Ishikawa (cell line): ENCODE measurements at regions not wholly inside any gene's neighbourhood (a gene's known extent, or its start where the extent isn't known, plus 50 kb on each side); places are given as distances from the start of the nearest gene placed in this dataset.

Experiments used
- CEBPB ChIP-seq: IDR thresholded peaks from 2 replicates; pipeline ENCODE4 v1.6.1; 2012
- CREB1 ChIP-seq: IDR thresholded peaks from 2 replicates; pipeline ENCODE4 v1.6.1; 2012; ENCODE audit warnings: low read depth
- EGR1 ChIP-seq: IDR thresholded peaks from 2 replicates; pipeline ENCODE4 v1.6.1; 2012
- EP300 ChIP-seq: IDR thresholded peaks from 2 replicates; pipeline ENCODE4 v1.6.1; 2012; ENCODE audit warnings: borderline replicate concordance
- FOXM1 ChIP-seq: IDR thresholded peaks from 2 replicates; pipeline ENCODE4 v1.6.1; 2012; ENCODE audit warnings: low read depth, borderline replicate concordance
- MAX ChIP-seq: IDR thresholded peaks from 2 replicates; pipeline ENCODE4 v1.6.1; 2012
- NFIC ChIP-seq: IDR thresholded peaks from 2 replicates; pipeline ENCODE4 v1.6.1; 2012
- RAD21 ChIP-seq: IDR thresholded peaks from 2 replicates; pipeline ENCODE4 v1.6.1; 2012; ENCODE audit warnings: low read depth
- TAF1 ChIP-seq: IDR thresholded peaks from 2 replicates; pipeline ENCODE4 v1.6.1; 2012; ENCODE audit warnings: low read depth, mild to moderate bottlenecking
- TCF12 ChIP-seq: IDR thresholded peaks from 2 replicates; pipeline ENCODE4 v1.6.1; 2012; ENCODE audit warnings: low read depth
- TEAD4 ChIP-seq: IDR thresholded peaks from 2 replicates; pipeline ENCODE4 v1.6.1; 2012
- YY1 ChIP-seq: IDR thresholded peaks from 2 replicates; pipeline ENCODE4 v1.6.1; 2012; ENCODE audit warnings: low read depth
- ZBTB7A ChIP-seq: IDR thresholded peaks from 2 replicates; pipeline ENCODE4 v1.6.1; 2012; ENCODE audit warnings: low read depth
- TF ChIP-seq, protein P1 (sequence below): IDR thresholded peaks from 2 replicates; pipeline ENCODE4 v1.6.1; 2012
- TF ChIP-seq, protein P2 (sequence below): IDR thresholded peaks from 2 replicates; pipeline ENCODE4 v1.6.1; 2012; ENCODE audit warnings: low read depth, mild to moderate bottlenecking

- TF ChIP-seq MAX (no peak), TEAD4 (no peak), FOXM1 (no peak), ZBTB7A (no peak)
- TF ChIP-seq, protein P1, sequence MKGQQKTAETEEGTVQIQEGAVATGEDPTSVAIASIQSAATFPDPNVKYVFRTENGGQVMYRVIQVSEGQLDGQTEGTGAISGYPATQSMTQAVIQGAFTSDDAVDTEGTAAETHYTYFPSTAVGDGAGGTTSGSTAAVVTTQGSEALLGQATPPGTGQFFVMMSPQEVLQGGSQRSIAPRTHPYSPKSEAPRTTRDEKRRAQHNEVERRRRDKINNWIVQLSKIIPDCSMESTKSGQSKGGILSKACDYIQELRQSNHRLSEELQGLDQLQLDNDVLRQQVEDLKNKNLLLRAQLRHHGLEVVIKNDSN: no peak
Measured at GRCh38 chr3:21105784-21106183, 645.2 kb downstream of the ZNF385D start.

DNA sequence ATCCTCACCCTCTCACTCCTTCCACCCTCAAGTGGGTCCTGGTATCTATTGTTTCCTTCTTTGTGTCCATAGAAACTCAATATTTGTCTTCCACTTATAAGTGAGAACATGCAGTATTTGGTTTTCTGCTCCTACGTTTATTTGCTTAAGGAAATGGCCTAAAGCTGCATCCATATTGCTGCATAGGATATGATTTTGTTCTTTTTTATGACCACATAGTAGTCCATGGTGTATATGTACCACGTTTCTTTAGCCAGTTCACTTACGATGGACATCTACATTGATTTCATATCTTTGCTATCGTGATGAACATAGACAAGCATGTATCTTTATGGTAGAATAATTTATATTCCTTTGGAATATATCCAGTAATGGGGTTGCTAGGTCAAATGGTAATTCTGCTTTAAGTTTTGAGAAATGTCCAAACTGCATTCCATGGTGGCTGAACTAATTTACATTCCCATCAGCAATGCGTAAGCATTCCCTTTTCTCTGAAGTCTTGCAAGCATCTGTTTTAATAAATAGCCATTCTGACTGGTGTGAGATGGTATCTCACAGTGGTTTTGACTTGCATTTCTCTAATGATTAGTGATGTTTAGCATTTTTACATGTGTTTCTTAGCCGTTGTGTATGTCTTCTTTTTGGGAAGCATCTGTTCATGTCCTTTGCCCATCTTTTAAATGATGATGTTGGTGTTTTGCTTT is 650.2 kb downstream of the ZNF385D start:
- TF ChIP-seq ZBTB7A: no peak
- TF ChIP-seq YY1: no peak
- TF ChIP-seq, protein P2, sequence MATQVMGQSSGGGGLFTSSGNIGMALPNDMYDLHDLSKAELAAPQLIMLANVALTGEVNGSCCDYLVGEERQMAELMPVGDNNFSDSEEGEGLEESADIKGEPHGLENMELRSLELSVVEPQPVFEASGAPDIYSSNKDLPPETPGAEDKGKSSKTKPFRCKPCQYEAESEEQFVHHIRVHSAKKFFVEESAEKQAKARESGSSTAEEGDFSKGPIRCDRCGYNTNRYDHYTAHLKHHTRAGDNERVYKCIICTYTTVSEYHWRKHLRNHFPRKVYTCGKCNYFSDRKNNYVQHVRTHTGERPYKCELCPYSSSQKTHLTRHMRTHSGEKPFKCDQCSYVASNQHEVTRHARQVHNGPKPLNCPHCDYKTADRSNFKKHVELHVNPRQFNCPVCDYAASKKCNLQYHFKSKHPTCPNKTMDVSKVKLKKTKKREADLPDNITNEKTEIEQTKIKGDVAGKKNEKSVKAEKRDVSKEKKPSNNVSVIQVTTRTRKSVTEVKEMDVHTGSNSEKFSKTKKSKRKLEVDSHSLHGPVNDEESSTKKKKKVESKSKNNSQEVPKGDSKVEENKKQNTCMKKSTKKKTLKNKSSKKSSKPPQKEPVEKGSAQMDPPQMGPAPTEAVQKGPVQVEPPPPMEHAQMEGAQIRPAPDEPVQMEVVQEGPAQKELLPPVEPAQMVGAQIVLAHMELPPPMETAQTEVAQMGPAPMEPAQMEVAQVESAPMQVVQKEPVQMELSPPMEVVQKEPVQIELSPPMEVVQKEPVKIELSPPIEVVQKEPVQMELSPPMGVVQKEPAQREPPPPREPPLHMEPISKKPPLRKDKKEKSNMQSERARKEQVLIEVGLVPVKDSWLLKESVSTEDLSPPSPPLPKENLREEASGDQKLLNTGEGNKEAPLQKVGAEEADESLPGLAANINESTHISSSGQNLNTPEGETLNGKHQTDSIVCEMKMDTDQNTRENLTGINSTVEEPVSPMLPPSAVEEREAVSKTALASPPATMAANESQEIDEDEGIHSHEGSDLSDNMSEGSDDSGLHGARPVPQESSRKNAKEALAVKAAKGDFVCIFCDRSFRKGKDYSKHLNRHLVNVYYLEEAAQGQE: no peak
- TF ChIP-seq, protein P1: no peak
- TF ChIP-seq CREB1: no peak
- TF ChIP-seq NFIC: no peak
- TF ChIP-seq CEBPB: no peak
- no peak for TF ChIP-seq EGR1
- no peak for TF ChIP-seq TAF1
- no peak for TF ChIP-seq MAX
- no peak for TF ChIP-seq EP300
- TF ChIP-seq FOXM1: no peak
- TF ChIP-seq RAD21: no peak

- TF ChIP-seq, protein P2: no peak
- TF ChIP-seq CREB1 (no peak), CEBPB (no peak), RAD21 (no peak), MAX (no peak), TCF12 (no peak), FOXM1 (no peak), ZBTB7A (no peak), TAF1 (no peak), NFIC (no peak), TEAD4 (no peak), EGR1 (no peak), YY1 (no peak), EP300 (no peak)
- TF ChIP-seq, protein P1: no peak
Measured at GRCh38 chr3:21094686-21095085, 656.3 kb downstream of the ZNF385D start.

DNA sequence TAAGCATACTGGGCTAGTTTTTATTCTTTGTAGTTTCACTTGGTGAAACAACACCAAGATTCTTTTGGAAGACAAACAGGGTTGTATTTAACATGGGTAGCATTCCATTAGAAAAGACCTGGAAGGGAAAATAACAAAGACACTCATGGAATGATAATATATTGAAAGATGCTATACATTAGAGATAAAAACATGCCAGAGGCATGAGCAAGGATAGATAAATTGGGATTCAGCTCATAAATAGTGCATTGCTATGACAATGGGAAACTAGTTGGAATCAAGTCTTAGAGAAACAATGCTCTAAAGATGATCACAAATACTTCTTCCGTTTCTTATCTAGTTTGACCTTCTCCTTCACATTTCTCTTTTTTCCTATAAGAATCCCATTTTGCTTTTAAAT is 677.4 kb downstream of the ZNF385D start:
- TF ChIP-seq YY1: no peak
- no peak for TF ChIP-seq CREB1
- TF ChIP-seq CEBPB: no peak
- TF ChIP-seq EGR1: no peak

GRCh38 chr3:21067031-21067813 is 683.8 kb downstream of the ZNF385D start:
- TF ChIP-seq TEAD4: no peak
- no peak for TF ChIP-seq MAX
- no peak for TF ChIP-seq NFIC
- no peak for TF ChIP-seq TAF1
